HUES48 (cell line): ENCODE measurements at regions not wholly inside any gene's neighbourhood (a gene's known extent, or its start where the extent isn't known, plus 50 kb on each side); places are given as distances from the start of the nearest gene placed in this dataset.
"Not testable (repeated sequence)": the region's sequence is repeated elsewhere in the genome, so short reads cannot be mapped to it uniquely, and the experiment has no call there.

Source experiments
- H3K27ac ChIP-seq: one replicate; pipeline ENCODE4 v1.7.0; 2013; ENCODE audit warnings: low read depth, low read length, inconsistent platforms
- H3K27me3 ChIP-seq: 2 replicates; pipeline ENCODE4 v1.6.1; 2013; ENCODE audit warnings: mild to moderate bottlenecking, low read length; ENCODE audit not compliant: control insufficient read depth, insufficient read depth
- H3K36me3 ChIP-seq: 2 replicates; pipeline ENCODE4 v1.6.1; 2013; ENCODE audit warnings: low read length; ENCODE audit not compliant: control insufficient read depth, insufficient read depth
- H3K4me1 ChIP-seq: 2 replicates; pipeline ENCODE4 v1.6.1; 2013; ENCODE audit warnings: mild to moderate bottlenecking, low read length; ENCODE audit not compliant: control insufficient read depth, insufficient read depth
- H3K4me3 ChIP-seq: 2 replicates; pipeline ENCODE4 v1.5.1; 2013; ENCODE audit warnings: mild to moderate bottlenecking, low read depth, low read length
- H3K9ac ChIP-seq: 2 replicates; pipeline ENCODE4 v1.6.1; 2013; ENCODE audit warnings: mild to moderate bottlenecking, low read depth, low read length, moderate library complexity
- H3K9me3 ChIP-seq: 2 replicates; pipeline ENCODE4 v1.6.1; 2013; ENCODE audit warnings: low read length; ENCODE audit not compliant: control insufficient read depth, insufficient read depth

GRCh38 chr4:63080934-63081333 lies 1328.3 kb downstream of the TECRL start:
- Histone ChIP-seq H3K9ac (no peak overlapping the region), H3K36me3 (no peaks in the 10 kb centered on the region), H3K4me3 (no peak overlapping the region), H3K27ac (no peak overlapping the region), H3K9me3 (peaks cover 14% of the 10 kb centered on the region), H3K4me1 (no peaks in the 10 kb centered on the region), H3K27me3 (no peaks in the 10 kb centered on the region)

GRCh38 chr4:63063760-63064159 lies 1345.5 kb downstream of the TECRL start:
- Histone ChIP-seq H3K9ac (no peak overlapping the region), H3K9me3 (no peaks in the 10 kb centered on the region), H3K27ac (no peak overlapping the region), H3K4me1 (peaks cover 11% of the 10 kb centered on the region; the same call in 1 of the 2 replicates), H3K4me3 (no peak overlapping the region; the same call in 1 of the 2 replicates), H3K36me3 (no peaks in the 10 kb centered on the region), H3K27me3 (no peaks in the 10 kb centered on the region)

GRCh38 chr4:63062891-63063290 lies 1346.4 kb downstream of the TECRL start:
- H3K27ac ChIP-seq, H3K9ac ChIP-seq, H3K9me3 ChIP-seq, H3K4me3 ChIP-seq, H3K27me3 ChIP-seq, H3K36me3 ChIP-seq: not testable (repeated sequence)
- H3K4me1 ChIP-seq = peaks cover 11% of the 10 kb centered on the region; the same call in 1 of the 2 replicates

- no peak overlapping the region for H3K4me3 ChIP-seq
- H3K9ac ChIP-seq = no peak overlapping the region
- no peaks in the 10 kb centered on the region for H3K27me3 ChIP-seq
- H3K9me3 ChIP-seq = no peaks in the 10 kb centered on the region; the same call in 1 of the 2 replicates
- no peaks in the 10 kb centered on the region for H3K36me3 ChIP-seq
- H3K4me1 ChIP-seq = peaks cover 5% of the 10 kb centered on the region; the same call in 1 of the 2 replicates
- H3K27ac ChIP-seq = no peak overlapping the region
These were observed 1359.5 kb downstream of the TECRL start for GRCh38 chr4:63049726-63050125.

GRCh38 chr4:63049278-63049677 lies 1360.0 kb downstream of the TECRL start:
- H3K4me1 ChIP-seq = peaks cover 5% of the 10 kb centered on the region; the same call in 1 of the 2 replicates
- H3K9ac ChIP-seq = no peak overlapping the region
- no peaks in the 10 kb centered on the region for H3K36me3 ChIP-seq
- H3K9me3 ChIP-seq = no peaks in the 10 kb centered on the region; the same call in 1 of the 2 replicates
- H3K27me3 ChIP-seq = no peaks in the 10 kb centered on the region
- H3K27ac ChIP-seq = no peak overlapping the region
- no peak overlapping the region for H3K4me3 ChIP-seq

- no peak overlapping the region for H3K27ac ChIP-seq
- H3K27me3 ChIP-seq = no peaks in the 10 kb centered on the region
- H3K9ac ChIP-seq = no peak overlapping the region
- H3K36me3 ChIP-seq = no peaks in the 10 kb centered on the region
- H3K4me3 ChIP-seq = no peak overlapping the region
- no peaks in the 10 kb centered on the region for H3K9me3 ChIP-seq
- H3K4me1 ChIP-seq = no peaks in the 10 kb centered on the region
These were observed 1372.9 kb downstream of the TECRL start for GRCh38 chr4:63036159-63036866.

- Histone ChIP-seq H3K9me3 (no peaks in the 10 kb centered on the region; the same call in 1 of the 2 replicates), H3K27me3 (no peaks in the 10 kb centered on the region), H3K4me1 (no peaks in the 10 kb centered on the region), H3K27ac (no peak overlapping the region), H3K36me3 (no peaks in the 10 kb centered on the region), H3K4me3 (no peak overlapping the region), H3K9ac (no peak overlapping the region)
These were observed 1379.9 kb downstream of the TECRL start for GRCh38 chr4:63029380-63029779.

GRCh38 chr4:63020661-63021060 lies 1388.6 kb downstream of the TECRL start:
- Histone ChIP-seq H3K4me1 (no peaks in the 10 kb centered on the region), H3K27me3 (no peaks in the 10 kb centered on the region), H3K9ac (no peak overlapping the region), H3K27ac (no peak overlapping the region), H3K9me3 (no peaks in the 10 kb centered on the region), H3K36me3 (no peaks in the 10 kb centered on the region), H3K4me3 (no peak overlapping the region)

- H3K27ac ChIP-seq = no peak overlapping the region
These were observed 1392.0 kb downstream of the TECRL start for GRCh38 chr4:63017300-63017699.

GRCh38 chr4:62970846-62971245 lies 1438.4 kb downstream of the TECRL start:
- Histone ChIP-seq H3K9ac (no peak overlapping the region), H3K36me3 (no peaks in the 10 kb centered on the region), H3K27me3 (no peaks in the 10 kb centered on the region), H3K4me3 (no peak overlapping the region), H3K4me1 (no peaks in the 10 kb centered on the region), H3K27ac (no peak overlapping the region), H3K9me3 (no peaks in the 10 kb centered on the region)

More at GRCh38 chr4:63017300-63017699, 1392.0 kb downstream of the TECRL start:
- H3K27me3 ChIP-seq = no peaks in the 10 kb centered on the region
- no peak overlapping the region for H3K4me3 ChIP-seq
- H3K36me3 ChIP-seq = no peaks in the 10 kb centered on the region
- no peak overlapping the region for H3K9ac ChIP-seq
- no peaks in the 10 kb centered on the region for H3K4me1 ChIP-seq
- H3K9me3 ChIP-seq = no peaks in the 10 kb centered on the region

GRCh38 chr4:62960415-62960814 lies 1448.8 kb downstream of the TECRL start:
- no peaks in the 10 kb centered on the region for H3K4me1 ChIP-seq
- no peaks in the 10 kb centered on the region for H3K9me3 ChIP-seq
- H3K4me3 ChIP-seq = no peak overlapping the region
- no peaks in the 10 kb centered on the region for H3K27me3 ChIP-seq
- H3K36me3 ChIP-seq = no peaks in the 10 kb centered on the region
- H3K9ac ChIP-seq = no peak overlapping the region
- no peak overlapping the region for H3K27ac ChIP-seq
